ENCODE measurements at regions not wholly inside any gene's neighbourhood (a gene's known extent, or its start where the extent isn't known, plus 50 kb on each side); places are given as distances from the start of the nearest gene placed in this dataset.

DNA sequence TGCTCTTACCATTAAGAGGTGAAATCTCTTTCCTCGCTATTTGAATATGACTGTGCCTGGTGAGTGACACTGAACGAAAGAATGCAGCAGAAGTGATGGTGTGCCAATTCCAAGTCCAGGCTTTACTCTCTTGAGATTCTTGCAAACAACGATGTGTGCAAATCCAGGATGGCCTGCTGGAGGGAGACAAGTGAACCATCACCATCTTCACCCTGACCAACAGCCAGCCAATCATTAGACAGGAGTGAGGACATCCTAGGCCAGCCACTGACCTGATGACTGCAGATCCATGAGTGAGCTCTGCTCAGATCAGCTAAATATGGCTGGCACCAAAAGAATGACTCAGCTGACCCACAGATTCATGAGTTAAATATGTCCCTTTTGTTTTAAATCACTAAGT lies 878.0 kb downstream of the PDCD6IP start:
- H3K9me2 ChIP-seq (ENCODE audit: insufficient read depth): 0 out of 2 replicates have a peak, but pooled peaks cover 7% of the 10 kb centered on the region
- H3K27ac ChIP-seq (ENCODE audit: low read depth): no peak overlapping the region
- TF ChIP-seq POLR2AphosphoS5 (IDR thresholded peaks at IDR 0.05; ENCODE audit: low read depth) (no peak), CREB1 (CRISPR knock-in tag; IDR thresholded peaks at IDR 0.05; ENCODE audit: low read depth) (no peak), NANOG (IDR thresholded peaks at IDR 0.05; ENCODE audit: borderline replicate concordance) (no peak)
- TF ChIP-seq, protein P1, sequence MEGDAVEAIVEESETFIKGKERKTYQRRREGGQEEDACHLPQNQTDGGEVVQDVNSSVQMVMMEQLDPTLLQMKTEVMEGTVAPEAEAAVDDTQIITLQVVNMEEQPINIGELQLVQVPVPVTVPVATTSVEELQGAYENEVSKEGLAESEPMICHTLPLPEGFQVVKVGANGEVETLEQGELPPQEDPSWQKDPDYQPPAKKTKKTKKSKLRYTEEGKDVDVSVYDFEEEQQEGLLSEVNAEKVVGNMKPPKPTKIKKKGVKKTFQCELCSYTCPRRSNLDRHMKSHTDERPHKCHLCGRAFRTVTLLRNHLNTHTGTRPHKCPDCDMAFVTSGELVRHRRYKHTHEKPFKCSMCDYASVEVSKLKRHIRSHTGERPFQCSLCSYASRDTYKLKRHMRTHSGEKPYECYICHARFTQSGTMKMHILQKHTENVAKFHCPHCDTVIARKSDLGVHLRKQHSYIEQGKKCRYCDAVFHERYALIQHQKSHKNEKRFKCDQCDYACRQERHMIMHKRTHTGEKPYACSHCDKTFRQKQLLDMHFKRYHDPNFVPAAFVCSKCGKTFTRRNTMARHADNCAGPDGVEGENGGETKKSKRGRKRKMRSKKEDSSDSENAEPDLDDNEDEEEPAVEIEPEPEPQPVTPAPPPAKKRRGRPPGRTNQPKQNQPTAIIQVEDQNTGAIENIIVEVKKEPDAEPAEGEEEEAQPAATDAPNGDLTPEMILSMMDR (conservative IDR thresholded peaks at IDR 0.05; ENCODE audit: low read depth in 2 of 2): no peak
- TF ChIP-seq, protein P2, sequence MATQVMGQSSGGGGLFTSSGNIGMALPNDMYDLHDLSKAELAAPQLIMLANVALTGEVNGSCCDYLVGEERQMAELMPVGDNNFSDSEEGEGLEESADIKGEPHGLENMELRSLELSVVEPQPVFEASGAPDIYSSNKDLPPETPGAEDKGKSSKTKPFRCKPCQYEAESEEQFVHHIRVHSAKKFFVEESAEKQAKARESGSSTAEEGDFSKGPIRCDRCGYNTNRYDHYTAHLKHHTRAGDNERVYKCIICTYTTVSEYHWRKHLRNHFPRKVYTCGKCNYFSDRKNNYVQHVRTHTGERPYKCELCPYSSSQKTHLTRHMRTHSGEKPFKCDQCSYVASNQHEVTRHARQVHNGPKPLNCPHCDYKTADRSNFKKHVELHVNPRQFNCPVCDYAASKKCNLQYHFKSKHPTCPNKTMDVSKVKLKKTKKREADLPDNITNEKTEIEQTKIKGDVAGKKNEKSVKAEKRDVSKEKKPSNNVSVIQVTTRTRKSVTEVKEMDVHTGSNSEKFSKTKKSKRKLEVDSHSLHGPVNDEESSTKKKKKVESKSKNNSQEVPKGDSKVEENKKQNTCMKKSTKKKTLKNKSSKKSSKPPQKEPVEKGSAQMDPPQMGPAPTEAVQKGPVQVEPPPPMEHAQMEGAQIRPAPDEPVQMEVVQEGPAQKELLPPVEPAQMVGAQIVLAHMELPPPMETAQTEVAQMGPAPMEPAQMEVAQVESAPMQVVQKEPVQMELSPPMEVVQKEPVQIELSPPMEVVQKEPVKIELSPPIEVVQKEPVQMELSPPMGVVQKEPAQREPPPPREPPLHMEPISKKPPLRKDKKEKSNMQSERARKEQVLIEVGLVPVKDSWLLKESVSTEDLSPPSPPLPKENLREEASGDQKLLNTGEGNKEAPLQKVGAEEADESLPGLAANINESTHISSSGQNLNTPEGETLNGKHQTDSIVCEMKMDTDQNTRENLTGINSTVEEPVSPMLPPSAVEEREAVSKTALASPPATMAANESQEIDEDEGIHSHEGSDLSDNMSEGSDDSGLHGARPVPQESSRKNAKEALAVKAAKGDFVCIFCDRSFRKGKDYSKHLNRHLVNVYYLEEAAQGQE (IDR thresholded peaks at IDR 0.05; ENCODE audit: unreplicated experiment): no peak
- no peak overlapping the region for H2AFZ ChIP-seq
- no peak for ATAC-seq
- no peak for DNase-seq (ENCODE audit: low spot score)
- Mint-ChIP-seq H3K4me3 (no peak overlapping the region), H3K36me3 (ENCODE audit: low read depth) (peaks cover 24% of the 10 kb centered on the region), H3K9me3 (peaks cover 33% of the 10 kb centered on the region), H3K27ac (0 out of 2 replicates have a peak overlapping the region, but pooled peaks have one; percentile 24), H3K27me3 (ENCODE audit: insufficient read depth, low read depth, poor library complexity) (peaks cover 2% of the 10 kb centered on the region), H3K4me1 (no peaks in the 10 kb centered on the region)
- no peaks in the 10 kb centered on the region for H3K79me2 ChIP-seq (replicated peaks; ENCODE audit: insufficient read depth)
- H3K4me2 ChIP-seq: no peak overlapping the region
- no peaks in the 10 kb centered on the region; the same call in 1 of the 2 replicates for H3K36me3 ChIP-seq (ENCODE audit: insufficient read depth)
- no peaks in the 10 kb centered on the region for H4K20me1 ChIP-seq (replicated peaks; ENCODE audit: insufficient read depth)
- no peaks in the 10 kb centered on the region; the same call in 1 of the 2 replicates for H3K4me1 ChIP-seq (ENCODE audit: insufficient read depth)
- no peak overlapping the region for H3K4me3 ChIP-seq
- H3K27me3 ChIP-seq (ENCODE audit: insufficient read depth): no peaks in the 10 kb centered on the region
- H3F3A ChIP-seq (replicated peaks; ENCODE audit: low read depth): no peaks in the 10 kb centered on the region

DNA sequence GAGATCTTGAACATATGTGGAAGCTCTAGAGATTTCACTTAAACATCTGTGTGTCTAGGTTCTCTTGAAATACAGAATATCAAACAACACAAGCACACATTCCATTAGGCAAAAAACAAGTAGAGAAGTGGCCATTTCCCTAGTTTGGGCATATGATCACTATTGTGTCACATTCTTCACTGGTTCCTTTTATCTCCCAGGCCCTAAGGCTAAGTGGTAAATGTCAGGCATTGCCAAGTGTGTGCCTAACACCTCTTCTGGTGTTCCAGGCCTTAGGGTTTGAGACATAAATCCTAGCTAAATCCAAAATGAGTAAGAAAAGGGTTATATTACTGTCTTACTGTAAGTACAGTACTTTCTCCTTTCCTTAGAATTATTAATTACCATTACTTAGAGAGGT lies 880.1 kb downstream of the PDCD6IP start:
- Histone ChIP-seq H3K27me3 (ENCODE audit: insufficient read depth) (no peaks in the 10 kb centered on the region), H3K4me2 (no peak overlapping the region), H3F3A (replicated peaks; ENCODE audit: low read depth) (no peaks in the 10 kb centered on the region), H2AFZ (no peak overlapping the region), H3K79me2 (replicated peaks; ENCODE audit: insufficient read depth) (no peaks in the 10 kb centered on the region), H3K4me3 (no peak overlapping the region), H3K36me3 (ENCODE audit: insufficient read depth) (no peaks in the 10 kb centered on the region; the same call in 1 of the 2 replicates), H3K9me2 (ENCODE audit: insufficient read depth) (0 out of 2 replicates have a peak, but pooled peaks cover 5% of the 10 kb centered on the region), H3K4me1 (ENCODE audit: insufficient read depth) (no peaks in the 10 kb centered on the region; the same call in 1 of the 2 replicates), H4K20me1 (replicated peaks; ENCODE audit: insufficient read depth) (no peaks in the 10 kb centered on the region), H3K27ac (ENCODE audit: low read depth) (no peak overlapping the region)
- no peak for DNase-seq (ENCODE audit: low spot score)
- peaks cover 35% of the 10 kb centered on the region for H3K9me3 Mint-ChIP-seq
- no peak for ATAC-seq
- no peak overlapping the region for H3K27ac Mint-ChIP-seq
- no peaks in the 10 kb centered on the region for H3K4me1 Mint-ChIP-seq
- no peaks in the 10 kb centered on the region for H3K27me3 Mint-ChIP-seq (ENCODE audit: insufficient read depth, low read depth, poor library complexity)
- H3K36me3 Mint-ChIP-seq (ENCODE audit: low read depth): peaks cover 26% of the 10 kb centered on the region
- H3K4me3 Mint-ChIP-seq: no peak overlapping the region
- TF ChIP-seq JUNB (IDR thresholded peaks at IDR 0.05; ENCODE audit: unreplicated experiment) (no peak), ZNF114 (CRISPR knock-in tag; IDR thresholded peaks at IDR 0.05) (no peak), POLR2AphosphoS5 (IDR thresholded peaks at IDR 0.05; ENCODE audit: low read depth) (no peak), NANOG (IDR thresholded peaks at IDR 0.05; ENCODE audit: borderline replicate concordance) (no peak), EZH2 (IDR thresholded peaks at IDR 0.05; ENCODE audit: low read depth, unreplicated experiment) (no peak)
- TF ChIP-seq, protein P1 (conservative IDR thresholded peaks at IDR 0.05; ENCODE audit: low read depth in 2 of 2): no peak
- TF ChIP-seq, protein P2 (IDR thresholded peaks at IDR 0.05; ENCODE audit: unreplicated experiment): no peak

Measured in GM23338 (cell line).